ENCODE measurements at regions not wholly inside any gene's neighbourhood (a gene's known extent, or its start where the extent isn't known, plus 50 kb on each side); places are given as distances from the start of the nearest gene placed in this dataset.

- Histone ChIP-seq H3K14ac (ENCODE audit: insufficient read length) (no peak overlapping the region), H3K79me2 (ENCODE audit: control insufficient read depth in 1 of 2, insufficient read depth in 2 of 2, low read length in 2 of 2) (no peaks in the 10 kb centered on the region)
These were observed 95.5 kb upstream of the AGAP1 start for GRCh38 chr2:235398321-235398720.

More at GRCh38 chr2:235398321-235398720, 95.5 kb upstream of the AGAP1 start:
- ChIA-PET POLR2A (ENCODE audit: partially characterized antibody) (no interaction called here), CTCF (ENCODE audit: partially characterized antibody) (interaction anchor here (0.6 to 1.3 kb wide), 2 partner anchors 63 to 116 kb away, joined by 3 to 4 read pairs; no protein-coding TSS in a partner anchor)
- Histone ChIP-seq H3K4me2 (ENCODE audit: insufficient read depth in 1 of 2, low read depth in 2 of 2, low read length in 2 of 2) (no peak overlapping the region), H2BK12ac (ENCODE audit: low read depth, low read length) (no peak overlapping the region), H3K9ac (replicated peaks in 1 of 4; ENCODE audit: extremely low read depth in 1 of 4, low read depth in 3 of 4, low read length in 3 of 4) (no peak overlapping the region), H3K4me1 (replicated peaks in 1 of 4; ENCODE audit: control insufficient read depth in 3 of 4, insufficient read depth in 4 of 4, low read length in 3 of 4) (0 out of 7 replicates have a peak, but pooled peaks cover 0 to 2% (median 0%) of the 10 kb centered on the region in 4 experiments), H2BK15ac (ENCODE audit: low read length) (no peak overlapping the region), H3K27ac (ENCODE audit: low read depth, low read length) (no peak overlapping the region), H2BK20ac (ENCODE audit: low read length) (no peak overlapping the region), H3K23ac (ENCODE audit: insufficient read length) (no peak overlapping the region), H3K27me3 (replicated peaks in 1 of 4; ENCODE audit: control insufficient read depth in 3 of 4, extremely low read depth in 1 of 4, insufficient read depth in 3 of 4, low read length in 3 of 4) (no peaks in the 10 kb centered on the region), H2AK5ac (ENCODE audit: low read depth, low read length) (no peak overlapping the region), H4K91ac (replicated peaks; ENCODE audit: insufficient read length, low read length) (no peak overlapping the region), H3K4me3 (ENCODE audit: extremely low read depth in 1 of 4, insufficient read depth in 2 of 4, low read depth in 3 of 4, low read length in 4 of 4) (no peak overlapping the region), H3K56ac (replicated peaks; ENCODE audit: insufficient read length, low read depth, low read length) (no peak overlapping the region), H4K8ac (ENCODE audit: extremely low read depth, insufficient read depth, low read length) (no peak overlapping the region), H3K18ac (ENCODE audit: extremely low read depth, low read length) (no peak overlapping the region), H4K5ac (ENCODE audit: insufficient read length, low read depth, low read length) (no peak overlapping the region), H2BK5ac (ENCODE audit: low read depth, low read length) (no peak overlapping the region), H3K4ac (replicated peaks; ENCODE audit: insufficient read length, low read depth, low read length) (no peak overlapping the region), H3K9me3 (ENCODE audit: insufficient read depth in 2 of 2, low read depth in 1 of 2, low read length in 1 of 2) (peaks cover 0 to 16% of the 10 kb centered on the region in 2 experiments; a peak in 3 of 4 replicates), H2BK120ac (replicated peaks; ENCODE audit: low read depth, low read length) (no peak overlapping the region), H3K79me1 (ENCODE audit: low read depth, low read length) (no peaks in the 10 kb centered on the region), H2AFZ (ENCODE audit: low read length) (no peak overlapping the region), H3K36me3 (ENCODE audit: control insufficient read depth in 2 of 4, insufficient read depth in 4 of 4, low read length in 3 of 4) (no peaks in the 10 kb centered on the region), H4K20me1 (replicated peaks in 1 of 2; ENCODE audit: control insufficient read depth in 1 of 2, insufficient read depth in 2 of 2, low read length in 2 of 2) (no peaks in the 10 kb centered on the region), H3K23me2 (ENCODE audit: low read depth, low read length) (no peaks in the 10 kb centered on the region)
- WGBS, 2 experiments (ENCODE audit: extremely low coverage in 1 of 2, insufficient coverage in 1 of 2, insufficient read length in 1 of 2, insufficient replicate concordance in 2 of 2, low coverage in 1 of 2, low lambda C conversion rate in 2 of 2, missing lambda C conversion rate in 1 of 2): 93% methylated on average over 2 of the region's 2 CpGs; no CpG with 5 or more reads in 1 of the 2 experiments
- TF ChIP-seq RFX5 (IDR thresholded peaks at IDR 0.05; ENCODE audit: borderline replicate concordance, low read depth, low read length) (no peak), TAF1 (IDR thresholded peaks at IDR 0.05; ENCODE audit: low read depth, low read length) (no peak), CHD1 (IDR thresholded peaks at IDR 0.05; ENCODE audit: low read depth, low read length) (no peak), MAFK (IDR thresholded peaks at IDR 0.05; ENCODE audit: low read depth, low read length) (no peak), EZH2 (IDR thresholded peaks at IDR 0.05; ENCODE audit: low read depth, low read length, severe bottlenecking) (no peak), SP4 (IDR thresholded peaks at IDR 0.05; ENCODE audit: low read length) (no peak), ZNF274 (IDR thresholded peaks at IDR 0.05; ENCODE audit: borderline replicate concordance, extremely low read depth, low read length) (no peak), POU5F1 (IDR thresholded peaks at IDR 0.05; ENCODE audit: low read depth, low read length) (no peak), CTCF (IDR thresholded peaks at IDR 0.05; ENCODE audit: control extremely low read depth in 1 of 3, insufficient read depth in 1 of 3, low read depth in 1 of 3, low read length in 3 of 3) (no peak), ASH2L (IDR thresholded peaks at IDR 0.05; ENCODE audit: low read length) (no peak), KDM5A (IDR thresholded peaks at IDR 0.05; ENCODE audit: low read length) (no peak)
- DNase-seq (ENCODE audit: low read depth in 1 of 2, low spot score in 2 of 2) (no peak), FAIRE-seq (no peak)
